Astrocyte of the spinal cord (primary cell): ENCODE measurements at regions not wholly inside any gene's neighbourhood (a gene's known extent, or its start where the extent isn't known, plus 50 kb on each side); places are given as distances from the start of the nearest gene placed in this dataset.

ENCODE experiments used
- DNase-seq: peaks from one replicate; pipeline ENCODE4 v3.0.0; 2011; ENCODE audit warnings: low read depth, low spot score
- H3K4me3 ChIP-seq: 2 replicates; pipeline ENCODE4 v1.5.1; 2011; ENCODE audit warnings: low read depth, mild to moderate bottlenecking, low read length, moderate library complexity
- in situ Hi-C: cut with HindIII; loops from 2 replicates; pipeline ENCODE4 v1.10.0; 2017; ENCODE audit warnings: low sequenced_read_pairs
- TF ChIP-seq, protein P1 (sequence below): IDR thresholded peaks from 2 replicates; pipeline ENCODE4 v1.5.1; 2012; ENCODE audit warnings: low read depth, mild to moderate bottlenecking, low read length, inconsistent platforms

DNA sequence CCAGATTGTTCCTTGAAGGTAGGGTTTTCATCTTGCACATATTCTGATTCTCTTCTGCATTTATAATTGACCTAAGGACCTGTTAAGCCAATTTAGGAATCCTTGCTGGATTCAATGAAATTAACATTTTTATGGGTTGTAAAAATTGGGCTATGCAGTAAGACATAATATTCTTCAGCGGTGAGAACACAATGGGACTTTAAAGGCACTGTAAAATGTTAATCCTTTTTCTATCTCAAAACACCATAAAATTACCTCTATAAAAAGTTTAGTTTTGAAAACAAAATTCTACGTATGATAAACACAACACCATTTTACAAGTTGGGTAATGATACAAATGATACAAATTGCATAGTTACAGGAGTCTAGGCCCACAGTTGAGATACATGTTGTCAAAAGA lies 169.2 kb upstream of the DTNA start:
- no peak overlapping the region for H3K4me3 ChIP-seq
- in situ Hi-C loops, result no loop called here
- TF ChIP-seq, protein P1, sequence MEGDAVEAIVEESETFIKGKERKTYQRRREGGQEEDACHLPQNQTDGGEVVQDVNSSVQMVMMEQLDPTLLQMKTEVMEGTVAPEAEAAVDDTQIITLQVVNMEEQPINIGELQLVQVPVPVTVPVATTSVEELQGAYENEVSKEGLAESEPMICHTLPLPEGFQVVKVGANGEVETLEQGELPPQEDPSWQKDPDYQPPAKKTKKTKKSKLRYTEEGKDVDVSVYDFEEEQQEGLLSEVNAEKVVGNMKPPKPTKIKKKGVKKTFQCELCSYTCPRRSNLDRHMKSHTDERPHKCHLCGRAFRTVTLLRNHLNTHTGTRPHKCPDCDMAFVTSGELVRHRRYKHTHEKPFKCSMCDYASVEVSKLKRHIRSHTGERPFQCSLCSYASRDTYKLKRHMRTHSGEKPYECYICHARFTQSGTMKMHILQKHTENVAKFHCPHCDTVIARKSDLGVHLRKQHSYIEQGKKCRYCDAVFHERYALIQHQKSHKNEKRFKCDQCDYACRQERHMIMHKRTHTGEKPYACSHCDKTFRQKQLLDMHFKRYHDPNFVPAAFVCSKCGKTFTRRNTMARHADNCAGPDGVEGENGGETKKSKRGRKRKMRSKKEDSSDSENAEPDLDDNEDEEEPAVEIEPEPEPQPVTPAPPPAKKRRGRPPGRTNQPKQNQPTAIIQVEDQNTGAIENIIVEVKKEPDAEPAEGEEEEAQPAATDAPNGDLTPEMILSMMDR, result no peak

DNA sequence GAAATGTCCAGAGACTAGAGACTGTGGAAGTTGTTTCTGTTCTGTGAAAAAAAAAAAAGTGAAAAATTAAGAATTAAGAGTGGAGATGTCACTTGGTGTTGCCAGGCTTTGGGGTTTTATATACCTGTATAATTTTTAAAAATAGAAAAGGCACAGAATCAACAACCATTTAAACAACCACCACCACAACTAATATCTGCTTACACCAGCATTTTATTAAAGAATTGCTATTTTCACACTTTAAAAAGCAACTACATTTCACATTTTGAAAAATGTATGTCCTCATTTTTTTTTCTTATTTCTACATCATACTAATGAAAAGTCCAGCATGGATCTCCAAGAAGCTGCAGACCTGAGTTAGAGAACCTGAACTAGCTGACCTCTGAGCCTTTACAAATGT lies 167.5 kb upstream of the DTNA start:
- TF ChIP-seq, protein P1, result no peak
- in situ Hi-C loops, result no loop called here
- H3K4me3 ChIP-seq, result no peak overlapping the region
- DNase-seq, result no peak

More for the DNA sequence above, 169.2 kb upstream of the DTNA start:
- no peak for DNase-seq

DNA sequence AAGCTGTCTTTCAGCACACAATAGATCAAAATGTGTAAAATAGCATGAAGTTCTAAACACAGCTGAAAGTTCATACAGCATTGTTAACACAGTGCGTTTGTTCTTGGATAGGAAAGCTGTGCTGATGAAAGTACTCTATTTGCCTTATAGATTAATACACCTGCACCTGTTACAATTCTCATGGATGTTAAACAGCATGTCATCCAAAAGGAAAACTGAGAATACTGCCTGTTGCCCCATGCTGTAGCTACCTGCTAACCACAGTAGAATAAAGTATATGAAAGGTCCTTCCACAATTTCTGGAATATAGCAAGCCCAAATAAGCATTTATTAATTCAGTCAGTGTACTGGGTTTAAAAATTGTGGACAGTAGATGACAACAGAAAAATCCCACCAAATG lies 166.7 kb upstream of the DTNA start:
- TF ChIP-seq, protein P1, result no peak
- in situ Hi-C loops, result no loop called here
- DNase-seq, result no peak
- H3K4me3 ChIP-seq, result no peak overlapping the region

DNA sequence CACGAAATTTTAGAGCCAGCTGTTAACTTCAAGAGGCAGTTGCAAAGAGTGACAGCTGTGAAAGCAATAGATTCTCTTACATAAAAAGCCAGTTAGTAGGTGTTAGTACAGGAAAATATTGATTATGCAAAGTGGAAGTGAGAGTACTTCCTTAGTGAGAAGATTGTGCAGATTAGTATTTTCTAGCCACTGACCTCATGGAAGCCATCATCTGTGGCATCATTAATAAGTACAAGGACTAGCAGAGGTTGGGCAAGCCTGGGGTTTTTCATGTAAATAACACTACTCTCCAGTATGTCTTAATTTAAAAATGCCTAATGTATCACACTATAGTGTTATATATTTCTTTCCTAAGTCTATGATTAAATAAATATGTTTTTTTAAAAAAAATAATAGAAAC lies 166.2 kb upstream of the DTNA start:
- no peak for DNase-seq
- H3K4me3 ChIP-seq, result no peak overlapping the region
- in situ Hi-C loops, result no loop called here
- TF ChIP-seq, protein P1, result no peak

DNA sequence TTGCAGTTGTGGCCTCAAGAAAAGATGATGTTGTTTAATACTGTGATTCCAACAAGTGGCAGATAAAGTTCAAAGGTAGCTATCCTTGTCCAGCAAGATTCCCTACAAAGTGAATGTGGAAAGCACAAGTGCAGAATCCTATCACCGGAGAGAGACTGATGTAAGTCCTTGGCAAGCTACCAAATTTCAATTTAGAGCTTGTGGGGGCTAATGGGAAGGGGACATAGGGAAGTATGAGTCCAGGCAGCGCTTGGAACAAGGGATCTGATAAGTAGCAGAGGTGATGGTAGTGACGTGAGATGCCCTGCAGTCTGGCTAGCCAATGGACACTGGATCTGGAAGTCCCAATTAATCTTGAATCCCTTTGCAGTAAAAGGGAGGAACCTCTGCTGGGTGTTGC lies 165.2 kb upstream of the DTNA start:
- in situ Hi-C loops, result no loop called here
- no peak for DNase-seq
- H3K4me3 ChIP-seq, result no peak overlapping the region
- TF ChIP-seq, protein P1, result no peak

DNA sequence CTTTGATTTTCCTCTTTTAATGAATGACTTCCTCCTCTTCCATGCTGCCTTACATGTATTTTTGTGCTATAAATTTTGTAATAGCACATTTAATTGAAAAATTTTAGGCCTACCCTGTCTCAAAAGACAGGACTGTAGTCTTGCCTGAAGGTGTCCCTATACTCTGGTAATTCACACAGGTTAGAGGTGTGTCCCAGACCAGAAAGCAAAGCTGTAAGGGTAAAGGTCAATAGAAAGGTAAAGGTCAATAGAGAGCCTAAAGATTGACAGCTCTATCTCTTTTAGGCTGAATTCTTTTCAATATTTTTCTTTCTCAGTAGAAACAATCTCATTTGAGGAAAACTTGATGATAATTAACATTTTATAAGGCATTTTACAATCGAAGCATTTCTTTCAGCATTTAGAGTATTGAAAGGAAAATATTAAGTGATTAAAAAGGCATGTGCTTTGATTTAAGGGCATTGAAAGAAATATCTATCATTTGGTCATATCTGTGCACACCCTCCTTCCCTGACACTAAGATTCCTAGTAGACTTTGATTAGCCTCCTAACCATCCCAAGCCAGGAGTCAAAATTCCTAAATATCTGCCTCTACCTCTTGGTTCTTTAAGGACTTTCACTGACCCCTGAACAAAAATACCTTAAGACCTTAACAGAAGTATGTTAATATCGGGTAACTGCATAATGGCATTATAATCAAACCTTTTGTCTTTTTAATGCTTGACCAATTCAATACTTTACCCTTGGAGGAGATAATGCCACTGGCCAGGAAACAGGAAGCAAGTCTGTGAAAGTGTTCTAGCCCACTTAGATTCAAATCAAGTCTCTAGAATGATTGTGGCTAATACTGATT lies 161.8 kb upstream of the DTNA start:
- no peak for DNase-seq
- TF ChIP-seq, protein P1, result no peak
- no peak overlapping the region for H3K4me3 ChIP-seq
- in situ Hi-C loops, result no loop called here

DNA sequence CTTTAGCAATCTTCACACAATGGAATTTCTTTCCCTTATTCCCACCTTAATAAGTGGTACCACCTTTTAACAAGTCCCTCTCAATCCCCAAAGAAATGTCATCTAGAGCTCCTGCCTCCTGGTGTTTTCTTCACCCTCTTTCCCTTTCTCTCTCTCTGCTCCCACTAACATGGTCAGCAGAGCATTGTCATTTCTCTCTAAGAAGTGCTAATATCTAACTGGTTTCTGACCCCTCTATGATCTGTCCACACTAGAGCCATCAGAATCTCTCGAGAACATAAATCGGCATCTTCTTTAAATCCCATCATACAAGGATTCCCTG lies 161.2 kb upstream of the DTNA start:
- in situ Hi-C loops, result no loop called here
- no peak for DNase-seq
- TF ChIP-seq, protein P1, result no peak
- no peak overlapping the region for H3K4me3 ChIP-seq
